ENCODE measurements at regions not wholly inside any gene's neighbourhood (a gene's known extent, or its start where the extent isn't known, plus 50 kb on each side); places are given as distances from the start of the nearest gene placed in this dataset.
"Not testable (repeated sequence)": the region's sequence is repeated elsewhere in the genome, so short reads cannot be mapped to it uniquely, and the experiment has no call there.

GRCh38 chr4:57726154-57726553 lies 616.0 kb upstream of the IGFBP7 start:
- intact Hi-C loops (cut with DNase I, micrococcal nuclease) = no loop called here
- DNase-seq (no peak), ATAC-seq (no peak)

DNA sequence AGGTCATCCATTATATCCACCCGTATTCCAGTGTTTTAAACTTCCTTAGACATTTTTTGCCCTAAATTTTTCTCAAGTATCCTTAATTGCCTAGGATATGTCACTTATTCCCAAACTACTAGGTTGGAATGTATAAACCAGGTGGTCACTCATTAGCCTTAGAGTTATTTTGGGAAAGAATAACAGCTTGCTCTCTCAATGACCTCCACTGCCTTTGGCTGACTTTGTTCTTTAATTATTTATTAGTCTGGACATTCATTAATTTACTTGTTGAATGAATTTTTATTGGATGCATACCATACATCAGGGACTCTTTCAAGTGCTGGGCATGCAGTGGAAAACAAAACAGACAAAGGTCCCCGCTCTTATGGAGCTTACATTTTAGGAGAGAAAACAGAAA lies 609.3 kb upstream of the IGFBP7 start:
- Histone ChIP-seq H3K36me3 (ENCODE audit: low read depth) (no peaks in the 10 kb centered on the region), H3K9me3 (no peaks in the 10 kb centered on the region), H3K4me1 (ENCODE audit: low read depth) (no peaks in the 10 kb centered on the region), H3K4me3 (no peak overlapping the region)
- intact Hi-C loops (cut with DNase I, micrococcal nuclease) = no loop called here
- DNase-seq (no peak), ATAC-seq (no peak)
- TF ChIP-seq, protein P1, sequence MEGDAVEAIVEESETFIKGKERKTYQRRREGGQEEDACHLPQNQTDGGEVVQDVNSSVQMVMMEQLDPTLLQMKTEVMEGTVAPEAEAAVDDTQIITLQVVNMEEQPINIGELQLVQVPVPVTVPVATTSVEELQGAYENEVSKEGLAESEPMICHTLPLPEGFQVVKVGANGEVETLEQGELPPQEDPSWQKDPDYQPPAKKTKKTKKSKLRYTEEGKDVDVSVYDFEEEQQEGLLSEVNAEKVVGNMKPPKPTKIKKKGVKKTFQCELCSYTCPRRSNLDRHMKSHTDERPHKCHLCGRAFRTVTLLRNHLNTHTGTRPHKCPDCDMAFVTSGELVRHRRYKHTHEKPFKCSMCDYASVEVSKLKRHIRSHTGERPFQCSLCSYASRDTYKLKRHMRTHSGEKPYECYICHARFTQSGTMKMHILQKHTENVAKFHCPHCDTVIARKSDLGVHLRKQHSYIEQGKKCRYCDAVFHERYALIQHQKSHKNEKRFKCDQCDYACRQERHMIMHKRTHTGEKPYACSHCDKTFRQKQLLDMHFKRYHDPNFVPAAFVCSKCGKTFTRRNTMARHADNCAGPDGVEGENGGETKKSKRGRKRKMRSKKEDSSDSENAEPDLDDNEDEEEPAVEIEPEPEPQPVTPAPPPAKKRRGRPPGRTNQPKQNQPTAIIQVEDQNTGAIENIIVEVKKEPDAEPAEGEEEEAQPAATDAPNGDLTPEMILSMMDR (IDR thresholded peaks at IDR 0.05) = no peak

More at GRCh38 chr4:57726154-57726553, 616.0 kb upstream of the IGFBP7 start:
- TF ChIP-seq, protein P1 (IDR thresholded peaks at IDR 0.05) = no peak
- Histone ChIP-seq H3K36me3 (ENCODE audit: low read depth) (no peaks in the 10 kb centered on the region), H3K4me1 (ENCODE audit: low read depth) (no peaks in the 10 kb centered on the region), H3K4me3 (no peak overlapping the region), H3K9me3 (no peaks in the 10 kb centered on the region)

- H3K36me3 ChIP-seq (ENCODE audit: low read depth); H3K9me3 ChIP-seq; ATAC-seq; intact Hi-C loops (cut with DNase I, micrococcal nuclease); H3K4me3 ChIP-seq; H3K4me1 ChIP-seq (ENCODE audit: low read depth); DNase-seq: not testable (repeated sequence)
Observed at GRCh38 chr4:57714313-57714712, 604.1 kb upstream of the IGFBP7 start.

- intact Hi-C loops (cut with DNase I, micrococcal nuclease) = no loop called here
- Histone ChIP-seq H3K36me3 (ENCODE audit: low read depth) (no peaks in the 10 kb centered on the region), H3K4me3 (no peak overlapping the region), H3K4me1 (ENCODE audit: low read depth) (no peaks in the 10 kb centered on the region), H3K9me3 (no peaks in the 10 kb centered on the region)
- no peak for ATAC-seq
- DNase-seq = no peak
- TF ChIP-seq, protein P1 (IDR thresholded peaks at IDR 0.05) = no peak
Observed at GRCh38 chr4:57710053-57710452, 599.9 kb upstream of the IGFBP7 start.

GRCh38 chr4:57691370-57691769 lies 581.2 kb upstream of the IGFBP7 start:
- no peak overlapping the region for H3K4me3 ChIP-seq
- H3K9me3 ChIP-seq = no peaks in the 10 kb centered on the region
- intact Hi-C loops (cut with DNase I, micrococcal nuclease) = no loop called here
- H3K4me1 ChIP-seq (ENCODE audit: low read depth) = no peaks in the 10 kb centered on the region
- no peak for DNase-seq
- TF ChIP-seq, protein P1 (IDR thresholded peaks at IDR 0.05) = no peak
- ATAC-seq = no peak
- H3K36me3 ChIP-seq (ENCODE audit: low read depth) = no peaks in the 10 kb centered on the region

GRCh38 chr4:57689693-57690205 lies 579.6 kb upstream of the IGFBP7 start:
- Histone ChIP-seq H3K9me3 (no peaks in the 10 kb centered on the region), H3K36me3 (ENCODE audit: low read depth) (no peaks in the 10 kb centered on the region), H3K4me3 (no peak overlapping the region), H3K4me1 (ENCODE audit: low read depth) (no peaks in the 10 kb centered on the region)
- DNase-seq (no peak), ATAC-seq (no peak)
- intact Hi-C loops (cut with DNase I, micrococcal nuclease) = no loop called here
- TF ChIP-seq, protein P1 (IDR thresholded peaks at IDR 0.05) = no peak

All from mucosa of descending colon (tissue), 3 donors.